ENCODE measurements at regions not wholly inside any gene's neighbourhood (a gene's known extent, or its start where the extent isn't known, plus 50 kb on each side); places are given as distances from the start of the nearest gene placed in this dataset.

- no peak for DNase-seq
Measured at GRCh38 chr22:49583341-49583740, 244.3 kb downstream of the BRD1 start.

GRCh38 chr22:49582678-49583077 is 245.0 kb downstream of the BRD1 start:
- no peak for DNase-seq

GRCh38 chr22:49582181-49582580 is 245.5 kb downstream of the BRD1 start:
- DNase-seq = peak; percentile 19

GRCh38 chr22:49580024-49580423 is 247.6 kb downstream of the BRD1 start:
- no peak for DNase-seq

GRCh38 chr22:49577168-49578060 is 250.3 kb downstream of the BRD1 start:
- DNase-seq = no peak

GRCh38 chr22:49576241-49577141 is 251.2 kb downstream of the BRD1 start:
- DNase-seq = no peak

- no peak for DNase-seq
Measured at GRCh38 chr22:49575703-49576081, 252.0 kb downstream of the BRD1 start.

- no peak for DNase-seq
Measured at GRCh38 chr22:49574881-49575702, 252.6 kb downstream of the BRD1 start.

- DNase-seq = no peak
Measured at GRCh38 chr22:49574205-49574880, 253.3 kb downstream of the BRD1 start.

- DNase-seq = no peak
Measured at GRCh38 chr22:49573109-49573765, 254.4 kb downstream of the BRD1 start.

GRCh38 chr22:49571326-49571725 is 256.3 kb downstream of the BRD1 start:
- no peak for DNase-seq

- no peak for DNase-seq
Measured at GRCh38 chr22:49570032-49570848, 257.4 kb downstream of the BRD1 start.

- no peak for DNase-seq
Measured at GRCh38 chr22:49569286-49570031, 258.2 kb downstream of the BRD1 start.

- no peak for DNase-seq
Measured at GRCh38 chr22:49568751-49569285, 258.9 kb downstream of the BRD1 start.

- DNase-seq = no peak
Measured at GRCh38 chr22:49567899-49568750, 259.5 kb downstream of the BRD1 start.

GRCh38 chr22:49566693-49567092 is 261.0 kb downstream of the BRD1 start:
- no peak for DNase-seq

GRCh38 chr22:49566141-49566541 is 261.5 kb downstream of the BRD1 start:
- no peak for DNase-seq

- no peak for DNase-seq
Measured at GRCh38 chr22:49565516-49565855, 262.2 kb downstream of the BRD1 start.
